ENCODE measurements at regions not wholly inside any gene's neighbourhood (a gene's known extent, or its start where the extent isn't known, plus 50 kb on each side); places are given as distances from the start of the nearest gene placed in this dataset.
A peak's percentile ranks its signal among the peaks of the same experiment; 100 is the strongest.

GRCh38 chr14:51518280-51518679 is 133.4 kb upstream of the FRMD6 start:
- DNase-seq: no peak

- DNase-seq: no peak
Measured at GRCh38 chr14:51518711-51519110, 133.0 kb upstream of the FRMD6 start.

- DNase-seq: no peak
Measured at GRCh38 chr14:51520087-51520486, 131.6 kb upstream of the FRMD6 start.

- no peak for DNase-seq
Measured at GRCh38 chr14:51521764-51522163, 129.9 kb upstream of the FRMD6 start.

- no peak for DNase-seq
Measured at GRCh38 chr14:51523243-51523642, 128.5 kb upstream of the FRMD6 start.

GRCh38 chr14:51525739-51526138 is 126.0 kb upstream of the FRMD6 start:
- DNase-seq: no peak

GRCh38 chr14:51527073-51527472 is 124.6 kb upstream of the FRMD6 start:
- DNase-seq: no peak

- peak; percentile 69 for DNase-seq
Measured at GRCh38 chr14:51529736-51530135, 122.0 kb upstream of the FRMD6 start.

GRCh38 chr14:51533160-51533559 is 118.5 kb upstream of the FRMD6 start:
- DNase-seq: no peak

- no peak for DNase-seq
Measured at GRCh38 chr14:51533872-51534553, 117.7 kb upstream of the FRMD6 start.

- no peak for DNase-seq
Measured at GRCh38 chr14:51534610-51535011, 117.1 kb upstream of the FRMD6 start.

GRCh38 chr14:51535443-51536044 is 116.2 kb upstream of the FRMD6 start:
- DNase-seq: no peak

- no peak for DNase-seq
Measured at GRCh38 chr14:51538973-51539372, 112.7 kb upstream of the FRMD6 start.

- DNase-seq: no peak
Measured at GRCh38 chr14:51539571-51540037, 112.1 kb upstream of the FRMD6 start.

- no peak for DNase-seq
Measured at GRCh38 chr14:51540364-51540763, 111.3 kb upstream of the FRMD6 start.

GRCh38 chr14:51544471-51544870 is 107.2 kb upstream of the FRMD6 start:
- DNase-seq: no peak

- no peak for DNase-seq
Measured at GRCh38 chr14:51544901-51545300, 106.8 kb upstream of the FRMD6 start.

- DNase-seq: no peak
Measured at GRCh38 chr14:51545396-51545795, 106.3 kb upstream of the FRMD6 start.

- DNase-seq: no peak
Measured at GRCh38 chr14:51546099-51546498, 105.6 kb upstream of the FRMD6 start.

- DNase-seq: no peak
Measured at GRCh38 chr14:51546603-51547258, 105.0 kb upstream of the FRMD6 start.

GRCh38 chr14:51547260-51547659 is 104.5 kb upstream of the FRMD6 start:
- no peak for DNase-seq

GRCh38 chr14:51547701-51548100 is 104.0 kb upstream of the FRMD6 start:
- no peak for DNase-seq

GRCh38 chr14:51548187-51548586 is 103.5 kb upstream of the FRMD6 start:
- DNase-seq: peak; percentile 26

GRCh38 chr14:51550636-51551035 is 101.1 kb upstream of the FRMD6 start:
- DNase-seq: no peak
